Activated CD8-positive, alpha-beta T cell treated with anti-CD3 and anti-CD28 coated beads for 36 hours (primary cell): ENCODE measurements at regions not wholly inside any gene's neighbourhood (a gene's known extent, or its start where the extent isn't known, plus 50 kb on each side); places are given as distances from the start of the nearest gene placed in this dataset.

Experiments
- ATAC-seq: fragments of 200-7000 bp; cut with Tn5 transposase; one replicate; pipeline ENCODE4 v1.10.0; 2021; ENCODE audit warnings: mild to moderate bottlenecking, moderate library complexity
- CTCF ChIA-PET: fragments of 350-600 bp; sonication (Branson Sonifier 250); formaldehyde crosslinking; loops from one replicate; lab custom pipeline; 2021; ENCODE audit warnings: antibody characterized with exemption; lab: Charles Lee
- POLR2A ChIA-PET: fragments of 350-600 bp; sonication (Branson Sonifier 250); formaldehyde crosslinking; loops from one replicate; lab custom pipeline; 2021; ENCODE audit warnings: antibody characterized with exemption; lab: Charles Lee
- DNase-seq: peaks from one replicate; pipeline ENCODE4 v3.0.0-alpha.2; 2020
- H3K27ac Mint-ChIP-seq: one replicate; pipeline ENCODE4 v1.8.0; 2021; ENCODE audit warnings: mild to moderate bottlenecking, mixed read lengths
- H3K27me3 Mint-ChIP-seq: one replicate; pipeline ENCODE4 v1.8.0; 2021; ENCODE audit warnings: mixed read lengths
- H3K36me3 Mint-ChIP-seq: one replicate; pipeline ENCODE4 v1.8.0; 2021; ENCODE audit warnings: low read depth, mixed read lengths
- H3K4me1 Mint-ChIP-seq: one replicate; pipeline ENCODE4 v1.8.0; 2021; ENCODE audit warnings: low read depth, mixed read lengths
- H3K4me3 Mint-ChIP-seq: one replicate; pipeline ENCODE4 v1.8.0; 2021; ENCODE audit warnings: mild to moderate bottlenecking, moderate library complexity, mixed read lengths
- H3K9me3 Mint-ChIP-seq: one replicate; pipeline ENCODE4 v1.8.0; 2021; ENCODE audit warnings: mixed read lengths
- intact Hi-C: fragments of 100-400 bp; cut with micrococcal nuclease; formaldehyde crosslinking; loops from one replicate; pipeline ENCODE4 v1.10.0; 2022
- TF ChIP-seq, protein P1 (sequence below): fragments of 200-600 bp; IDR thresholded peaks from one replicate; pipeline ENCODE4 v1.8.0; 2022; ENCODE audit warnings: antibody characterized with exemption, mild to moderate bottlenecking

DNA sequence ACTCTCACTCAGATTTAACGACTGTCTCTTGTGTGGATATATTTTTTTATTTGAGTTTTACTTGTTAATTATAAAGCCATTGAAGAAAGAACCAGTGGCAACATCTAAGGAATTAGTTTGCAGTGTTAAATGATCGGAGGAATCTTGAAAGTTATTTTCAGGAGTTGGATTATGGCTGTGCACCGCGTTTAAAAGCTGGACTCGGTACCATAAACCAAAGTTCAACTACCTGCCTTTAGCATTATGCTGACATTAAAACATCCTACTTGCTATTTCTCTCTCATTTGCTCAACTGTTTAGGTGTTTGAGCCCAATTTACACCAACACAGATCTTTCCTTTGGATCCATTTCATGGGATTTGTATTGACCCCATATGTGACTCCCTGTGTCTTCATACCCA is 289.4 kb upstream of the SASH1 start:
- H3K27ac Mint-ChIP-seq, result no peak overlapping the region
- ChIA-PET POLR2A (no interaction called here), CTCF (no interaction called here)
- H3K4me3 Mint-ChIP-seq, result no peak overlapping the region
- intact Hi-C loops, result no loop called here
- H3K36me3 Mint-ChIP-seq, result no peaks in the 10 kb centered on the region
- H3K9me3 Mint-ChIP-seq, result peaks cover 8% of the 10 kb centered on the region
- no peaks in the 10 kb centered on the region for H3K4me1 Mint-ChIP-seq
- TF ChIP-seq, protein P1, sequence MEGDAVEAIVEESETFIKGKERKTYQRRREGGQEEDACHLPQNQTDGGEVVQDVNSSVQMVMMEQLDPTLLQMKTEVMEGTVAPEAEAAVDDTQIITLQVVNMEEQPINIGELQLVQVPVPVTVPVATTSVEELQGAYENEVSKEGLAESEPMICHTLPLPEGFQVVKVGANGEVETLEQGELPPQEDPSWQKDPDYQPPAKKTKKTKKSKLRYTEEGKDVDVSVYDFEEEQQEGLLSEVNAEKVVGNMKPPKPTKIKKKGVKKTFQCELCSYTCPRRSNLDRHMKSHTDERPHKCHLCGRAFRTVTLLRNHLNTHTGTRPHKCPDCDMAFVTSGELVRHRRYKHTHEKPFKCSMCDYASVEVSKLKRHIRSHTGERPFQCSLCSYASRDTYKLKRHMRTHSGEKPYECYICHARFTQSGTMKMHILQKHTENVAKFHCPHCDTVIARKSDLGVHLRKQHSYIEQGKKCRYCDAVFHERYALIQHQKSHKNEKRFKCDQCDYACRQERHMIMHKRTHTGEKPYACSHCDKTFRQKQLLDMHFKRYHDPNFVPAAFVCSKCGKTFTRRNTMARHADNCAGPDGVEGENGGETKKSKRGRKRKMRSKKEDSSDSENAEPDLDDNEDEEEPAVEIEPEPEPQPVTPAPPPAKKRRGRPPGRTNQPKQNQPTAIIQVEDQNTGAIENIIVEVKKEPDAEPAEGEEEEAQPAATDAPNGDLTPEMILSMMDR, result no peak
- DNase-seq (no peak), ATAC-seq (no peak)
- no peaks in the 10 kb centered on the region for H3K27me3 Mint-ChIP-seq

DNA sequence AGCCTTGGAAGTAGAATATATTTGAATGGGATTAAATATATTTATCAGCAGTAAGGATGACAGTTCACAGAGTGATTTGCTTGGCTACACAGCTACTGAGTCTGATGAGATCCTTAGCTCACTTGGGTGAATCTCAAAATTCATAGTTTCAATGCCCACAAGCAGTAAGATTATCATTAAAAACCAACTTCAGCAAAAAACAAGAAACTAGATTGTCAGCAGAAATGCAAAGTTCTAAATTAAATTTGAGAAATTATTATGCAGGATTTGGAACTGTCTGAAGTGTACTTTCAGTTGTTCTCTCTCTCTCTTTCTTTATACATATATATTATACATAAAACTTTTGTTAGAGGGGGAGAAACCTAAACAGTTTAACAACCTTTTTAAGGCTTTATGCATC is 288.8 kb upstream of the SASH1 start:
- DNase-seq (no peak), ATAC-seq (no peak)
- no peaks in the 10 kb centered on the region for H3K27me3 Mint-ChIP-seq
- no peaks in the 10 kb centered on the region for H3K4me1 Mint-ChIP-seq
- TF ChIP-seq, protein P1, result no peak
- H3K4me3 Mint-ChIP-seq, result no peak overlapping the region
- intact Hi-C loops, result no loop called here
- peaks cover 8% of the 10 kb centered on the region for H3K9me3 Mint-ChIP-seq
- POLR2A ChIA-PET, result no interaction called here
- no peak overlapping the region for H3K27ac Mint-ChIP-seq
- no peaks in the 10 kb centered on the region for H3K36me3 Mint-ChIP-seq
- CTCF ChIA-PET, result no interaction called here

DNA sequence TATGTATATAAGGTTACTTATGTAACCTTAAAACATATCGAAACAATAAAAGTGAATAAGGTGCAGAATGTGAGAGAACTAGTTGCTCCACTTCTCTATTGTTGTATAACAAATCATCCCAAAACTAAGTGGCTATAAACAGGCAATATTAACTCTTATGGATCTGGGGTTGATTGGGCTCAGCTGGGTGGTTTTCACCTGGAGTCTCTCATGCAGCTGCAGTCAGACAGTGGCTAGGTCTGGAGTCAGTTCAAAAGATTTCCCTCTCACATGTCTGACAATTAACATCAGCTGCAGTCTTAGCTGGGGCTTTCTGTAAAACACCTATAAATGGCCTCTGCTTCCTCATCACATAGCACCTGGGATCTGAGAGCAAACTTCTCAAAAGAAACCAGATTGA is 288.4 kb upstream of the SASH1 start:
- Mint-ChIP-seq H3K27me3 (no peaks in the 10 kb centered on the region), H3K4me3 (no peak overlapping the region), H3K4me1 (no peaks in the 10 kb centered on the region), H3K36me3 (no peaks in the 10 kb centered on the region), H3K9me3 (peaks cover 11% of the 10 kb centered on the region), H3K27ac (no peak overlapping the region)
- CTCF ChIA-PET, result no interaction called here
- no peak for ATAC-seq
- POLR2A ChIA-PET, result no interaction called here
- TF ChIP-seq, protein P1, result no peak
- no peak for DNase-seq
- intact Hi-C loops, result no loop called here

DNA sequence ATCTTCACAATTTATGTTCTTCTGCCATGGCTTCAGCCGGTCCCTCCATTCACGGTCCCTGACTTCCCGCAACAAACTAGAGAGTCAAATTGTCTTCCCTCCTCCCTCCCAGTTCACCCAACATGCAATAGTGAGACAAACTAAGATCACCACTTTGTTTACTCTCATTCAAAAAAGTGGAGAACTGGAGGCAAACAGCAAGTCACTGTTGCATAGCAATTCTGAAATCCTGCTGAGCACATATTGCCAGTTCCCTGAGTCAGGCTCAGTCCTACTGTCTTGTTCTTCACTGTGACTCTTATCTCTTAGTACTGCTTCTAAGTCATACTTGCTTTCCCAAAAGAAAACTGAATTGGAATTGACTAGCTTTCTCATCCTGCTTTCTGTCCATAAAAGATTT is 287.2 kb upstream of the SASH1 start:
- intact Hi-C loops, result no loop called here
- Mint-ChIP-seq H3K4me1 (no peaks in the 10 kb centered on the region), H3K4me3 (no peak overlapping the region), H3K27me3 (no peaks in the 10 kb centered on the region), H3K27ac (no peak overlapping the region), H3K9me3 (peaks cover 13% of the 10 kb centered on the region), H3K36me3 (no peaks in the 10 kb centered on the region)
- CTCF ChIA-PET, result no interaction called here
- no peak for ATAC-seq
- no peak for DNase-seq
- POLR2A ChIA-PET, result no interaction called here
- TF ChIP-seq, protein P1, result no peak

DNA sequence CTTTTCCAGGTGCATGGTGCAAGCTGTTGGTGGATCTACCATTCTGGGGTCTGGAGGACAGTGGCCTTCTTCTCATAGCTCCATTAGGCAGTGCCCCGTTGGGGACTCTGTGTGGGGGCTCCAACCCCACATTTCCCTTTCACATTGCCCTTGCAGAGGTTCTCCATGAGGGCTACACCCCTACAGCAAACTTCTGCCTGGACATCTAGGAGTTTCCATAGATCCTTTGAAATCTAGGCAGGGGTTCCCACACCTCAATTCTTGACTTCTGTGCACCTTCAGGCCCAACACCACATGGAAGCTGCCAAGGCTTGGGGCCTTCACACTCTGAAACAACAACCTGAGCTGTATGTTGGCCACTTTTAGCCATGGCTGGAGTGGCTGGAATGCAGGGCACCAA is 282.8 kb upstream of the SASH1 start:
- peaks cover 7% of the 10 kb centered on the region for H3K9me3 Mint-ChIP-seq

More for the DNA sequence above, 282.8 kb upstream of the SASH1 start:
- DNase-seq (no peak), ATAC-seq (no peak)
- TF ChIP-seq, protein P1, result no peak
- intact Hi-C loops, result no loop called here
- no peaks in the 10 kb centered on the region for H3K27me3 Mint-ChIP-seq
- POLR2A ChIA-PET, result no interaction called here
- no peaks in the 10 kb centered on the region for H3K36me3 Mint-ChIP-seq
- no peaks in the 10 kb centered on the region for H3K4me1 Mint-ChIP-seq
- no peak overlapping the region for H3K27ac Mint-ChIP-seq
- no peak overlapping the region for H3K4me3 Mint-ChIP-seq
- CTCF ChIA-PET, result no interaction called here
